ENCODE measurements at regions not wholly inside any gene's neighbourhood (a gene's known extent, or its start where the extent isn't known, plus 50 kb on each side); places are given as distances from the start of the nearest gene placed in this dataset.

GRCh38 chr16:59295993-59296736, 562.0 kb upstream of the GOT2 start:
- DNase-seq (ENCODE audit: low read depth) = no peak
- no peak for TF ChIP-seq CTCF (conservative IDR thresholded peaks at IDR 0.05; ENCODE audit: control insufficient read depth, insufficient read depth, low read depth, low read length)
- H3K4me3 ChIP-seq (ENCODE audit: control insufficient read depth, low read depth, low read length) = no peak overlapping the region

- TF ChIP-seq CTCF (conservative IDR thresholded peaks at IDR 0.05; ENCODE audit: control insufficient read depth, insufficient read depth, low read depth, low read length) = no peak
- no peak for DNase-seq (ENCODE audit: low read depth)
- H3K4me3 ChIP-seq (ENCODE audit: control insufficient read depth, low read depth, low read length) = no peak overlapping the region
Observed at GRCh38 chr16:59295474-59295873, 561.4 kb upstream of the GOT2 start.

DNA sequence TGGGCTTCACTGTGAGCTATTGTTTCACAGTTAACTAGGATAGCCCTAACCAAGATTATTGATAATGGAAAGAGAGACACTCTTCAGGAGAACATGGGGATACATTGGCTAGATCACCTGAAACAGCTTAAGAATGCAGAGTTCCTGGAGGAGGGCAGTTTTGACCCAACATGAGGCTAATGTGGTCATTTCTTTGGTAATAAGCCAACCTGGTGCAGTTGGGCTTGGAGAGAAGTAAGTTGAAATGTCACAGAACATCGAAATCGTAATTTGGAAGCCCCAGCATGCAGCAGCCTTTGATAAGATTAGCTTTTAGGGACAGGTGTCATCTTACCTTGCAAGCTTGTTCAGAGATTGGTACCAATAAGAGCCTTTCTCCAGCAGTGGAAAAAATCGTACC, 556.6 kb upstream of the GOT2 start:
- DNase-seq (ENCODE audit: low read depth) = no peak
- no peak for TF ChIP-seq CTCF (conservative IDR thresholded peaks at IDR 0.05; ENCODE audit: control insufficient read depth, insufficient read depth, low read depth, low read length)

GRCh38 chr16:59289151-59289550, 555.0 kb upstream of the GOT2 start:
- no peak overlapping the region for H3K4me3 ChIP-seq (ENCODE audit: control insufficient read depth, low read depth, low read length)
- DNase-seq (ENCODE audit: low read depth) = no peak
- TF ChIP-seq CTCF (conservative IDR thresholded peaks at IDR 0.05; ENCODE audit: control insufficient read depth, insufficient read depth, low read depth, low read length) = no peak

More for the DNA sequence above, 556.6 kb upstream of the GOT2 start:
- no peak overlapping the region for H3K4me3 ChIP-seq (ENCODE audit: control insufficient read depth, low read depth, low read length)

DNA sequence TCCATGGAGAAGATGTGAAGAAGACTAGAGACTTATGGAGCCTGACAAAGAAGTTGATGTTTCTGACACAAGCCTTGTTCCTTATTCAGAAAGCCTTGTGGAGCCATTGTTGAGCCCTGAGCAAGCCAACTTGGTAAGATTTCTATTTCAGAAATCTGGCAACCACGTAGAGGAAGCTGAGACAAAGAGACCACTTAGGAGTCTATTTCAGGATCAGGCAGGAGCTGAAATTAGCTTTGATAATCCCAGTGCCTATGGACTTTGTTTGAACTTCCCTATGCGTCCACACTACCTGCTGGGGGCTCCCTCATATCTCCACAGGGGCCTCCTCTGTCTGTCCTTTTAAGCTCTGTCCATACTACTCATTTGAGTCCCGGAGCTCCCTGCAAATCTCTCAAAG, 540.0 kb upstream of the GOT2 start:
- TF ChIP-seq CTCF (conservative IDR thresholded peaks at IDR 0.05; ENCODE audit: control insufficient read depth, insufficient read depth, low read depth, low read length) = no peak
- no peak overlapping the region for H3K4me3 ChIP-seq (ENCODE audit: control insufficient read depth, low read depth, low read length)
- DNase-seq (ENCODE audit: low read depth) = no peak

DNA sequence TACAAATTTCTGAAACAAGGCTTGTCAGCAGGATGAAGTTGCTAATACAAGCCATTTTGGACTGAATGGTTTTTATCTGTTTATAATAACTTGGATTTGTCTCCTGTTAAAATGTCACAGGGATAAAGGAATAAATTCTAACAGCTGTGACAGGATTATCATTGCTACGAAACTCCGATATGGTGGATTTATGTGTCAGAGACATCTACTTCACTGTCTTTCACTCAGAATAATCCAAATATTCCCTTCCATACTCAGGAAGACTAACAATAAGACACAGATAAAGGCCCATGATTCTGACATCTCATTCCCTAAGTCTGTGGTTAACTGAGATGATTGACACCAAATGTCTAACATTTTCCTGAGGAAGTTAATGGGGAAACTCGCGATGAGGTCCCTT, 529.8 kb upstream of the GOT2 start:
- DNase-seq (ENCODE audit: low read depth) = no peak
- no peak for TF ChIP-seq CTCF (conservative IDR thresholded peaks at IDR 0.05; ENCODE audit: control insufficient read depth, insufficient read depth, low read depth, low read length)
- H3K4me3 ChIP-seq (ENCODE audit: control insufficient read depth, low read depth, low read length) = no peak overlapping the region
